IPS-15b (cell line): ENCODE measurements at regions not wholly inside any gene's neighbourhood (a gene's known extent, or its start where the extent isn't known, plus 50 kb on each side); places are given as distances from the start of the nearest gene placed in this dataset.

ENCODE experiments used
- H3K27me3 ChIP-seq: one replicate; pipeline ENCODE4 v1.6.1; 2013; ENCODE audit warnings: low read length; ENCODE audit not compliant: control insufficient read depth, insufficient read depth
- H3K36me3 ChIP-seq: one replicate; pipeline ENCODE4 v1.6.1; 2013; ENCODE audit warnings: low read length; ENCODE audit not compliant: control insufficient read depth, insufficient read depth
- H3K4me1 ChIP-seq: one replicate; pipeline ENCODE4 v1.6.1; 2013; ENCODE audit warnings: mild to moderate bottlenecking, low read length; ENCODE audit not compliant: control insufficient read depth, insufficient read depth
- H3K4me3 ChIP-seq: one replicate; pipeline ENCODE4 v1.5.1; 2013; ENCODE audit warnings: low read depth, low read length
- H3K9ac ChIP-seq: one replicate; pipeline ENCODE4 v1.6.1; 2013; ENCODE audit warnings: low read depth, mild to moderate bottlenecking, low read length
- H3K9me3 ChIP-seq: one replicate; pipeline ENCODE4 v1.6.1; 2013; ENCODE audit warnings: mild to moderate bottlenecking, low read length; ENCODE audit not compliant: control insufficient read depth, insufficient read depth

DNA sequence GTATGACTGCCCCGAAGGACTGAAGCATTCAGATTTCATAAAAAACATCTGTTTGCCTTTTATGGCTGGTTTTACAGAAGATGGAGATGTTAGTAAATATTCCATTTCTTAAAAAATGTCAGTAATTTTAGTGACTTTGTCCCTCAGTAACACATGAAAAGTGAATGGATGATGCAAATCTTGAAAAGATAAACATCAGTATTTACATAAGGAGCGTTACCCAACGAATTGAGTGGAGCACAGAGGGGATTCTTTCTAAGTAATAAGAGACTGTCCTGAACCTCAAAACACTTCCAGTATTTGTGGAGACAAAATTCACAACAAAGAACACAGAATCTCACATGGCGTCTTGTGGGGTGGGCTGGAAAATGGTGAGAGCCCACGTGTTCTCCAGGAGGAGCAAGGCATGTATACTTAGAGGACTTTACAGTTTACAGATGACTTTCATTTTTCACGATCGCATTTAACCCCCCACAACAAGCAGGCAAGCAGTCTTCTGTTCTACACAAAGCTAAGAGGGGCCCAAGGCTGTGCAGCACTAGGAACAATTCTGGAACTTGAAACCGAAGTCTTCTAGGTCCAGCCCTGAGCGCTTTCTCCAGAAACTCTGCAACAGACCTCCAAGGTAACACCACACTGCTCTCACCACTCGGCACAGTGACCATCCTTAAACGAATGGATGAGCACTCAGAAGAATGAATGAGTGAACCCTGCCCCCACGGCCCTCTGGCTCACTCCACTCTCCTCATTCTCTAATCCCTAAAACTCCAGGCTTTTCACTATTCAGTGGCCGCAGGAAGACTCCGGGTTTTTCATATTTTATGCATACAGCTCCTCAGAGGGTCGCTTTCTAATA, 709.8 kb downstream of the UQCRFS1 start:
- Histone ChIP-seq H3K9ac (no peak overlapping the region), H3K27me3 (no peaks in the 10 kb centered on the region), H3K36me3 (no peaks in the 10 kb centered on the region), H3K4me1 (peaks cover 5% of the 10 kb centered on the region), H3K9me3 (no peaks in the 10 kb centered on the region), H3K4me3 (no peak overlapping the region)

- Histone ChIP-seq H3K9ac (no peak overlapping the region), H3K4me3 (no peak overlapping the region), H3K9me3 (no peaks in the 10 kb centered on the region), H3K27me3 (no peaks in the 10 kb centered on the region), H3K36me3 (no peaks in the 10 kb centered on the region), H3K4me1 (peaks cover 5% of the 10 kb centered on the region)
These were observed 711.0 kb downstream of the UQCRFS1 start for GRCh38 chr19:28501976-28502375.

DNA sequence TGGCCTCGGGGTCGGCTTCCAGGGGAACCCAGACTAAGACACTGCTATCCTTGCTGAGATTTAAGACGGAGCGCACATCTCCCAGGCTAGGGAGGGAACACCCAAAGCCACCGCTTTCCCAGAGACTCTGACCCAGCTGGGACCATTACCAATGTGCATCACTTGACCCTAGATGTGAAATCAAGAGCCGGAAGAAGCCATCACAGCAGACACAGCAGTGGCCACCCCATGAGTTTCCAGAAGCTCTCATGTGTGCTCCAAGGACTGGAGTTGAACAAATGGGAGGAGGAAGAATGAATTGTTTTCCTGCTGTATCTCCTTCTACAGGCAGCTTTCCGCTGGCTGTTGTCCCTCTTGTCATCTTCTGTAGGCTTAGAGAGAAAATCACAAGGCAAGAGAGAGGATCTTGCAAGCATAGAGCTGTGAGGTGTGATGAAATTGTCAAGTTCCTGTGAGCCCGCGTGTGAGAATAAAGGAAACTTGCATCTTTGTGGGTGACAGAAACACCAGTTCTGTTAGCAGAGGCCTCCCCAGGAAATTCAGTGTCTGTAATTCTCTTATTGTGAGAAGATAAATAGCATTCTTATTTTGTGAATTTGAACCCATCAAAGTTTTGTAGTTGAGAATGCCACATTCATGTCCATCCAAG, 711.8 kb downstream of the UQCRFS1 start:
- no peak overlapping the region for H3K4me3 ChIP-seq
- H3K27me3 ChIP-seq = no peaks in the 10 kb centered on the region
- no peaks in the 10 kb centered on the region for H3K36me3 ChIP-seq
- H3K4me1 ChIP-seq = peaks cover 5% of the 10 kb centered on the region
- no peak overlapping the region for H3K9ac ChIP-seq
- H3K9me3 ChIP-seq = no peaks in the 10 kb centered on the region

DNA sequence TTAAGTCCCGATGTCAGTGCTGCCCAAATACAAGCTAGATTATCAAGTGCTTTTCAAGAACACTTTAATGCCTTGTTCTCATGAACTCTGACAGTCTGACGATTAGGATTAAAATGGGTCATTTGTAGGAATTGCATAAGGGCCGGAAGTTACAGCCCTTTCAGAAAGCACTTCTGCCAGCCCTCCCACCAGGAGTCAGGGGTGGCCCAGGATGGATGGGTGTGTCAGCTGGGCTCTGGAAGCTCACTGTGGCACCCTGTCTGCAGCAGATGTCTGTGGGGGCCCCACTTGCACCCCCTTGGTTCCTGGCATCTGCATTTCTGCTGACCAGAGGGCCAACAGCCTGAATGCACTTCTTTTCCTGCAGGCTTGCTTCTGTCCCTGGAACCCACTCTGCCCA, 712.7 kb downstream of the UQCRFS1 start:
- Histone ChIP-seq H3K9me3 (no peaks in the 10 kb centered on the region), H3K36me3 (no peaks in the 10 kb centered on the region), H3K27me3 (no peaks in the 10 kb centered on the region), H3K9ac (no peak overlapping the region), H3K4me1 (peaks cover 5% of the 10 kb centered on the region), H3K4me3 (no peak overlapping the region)

GRCh38 chr19:28498404-28498976, 714.5 kb downstream of the UQCRFS1 start:
- H3K36me3 ChIP-seq = no peaks in the 10 kb centered on the region
- H3K27me3 ChIP-seq = no peaks in the 10 kb centered on the region
- H3K9ac ChIP-seq = no peak overlapping the region

DNA sequence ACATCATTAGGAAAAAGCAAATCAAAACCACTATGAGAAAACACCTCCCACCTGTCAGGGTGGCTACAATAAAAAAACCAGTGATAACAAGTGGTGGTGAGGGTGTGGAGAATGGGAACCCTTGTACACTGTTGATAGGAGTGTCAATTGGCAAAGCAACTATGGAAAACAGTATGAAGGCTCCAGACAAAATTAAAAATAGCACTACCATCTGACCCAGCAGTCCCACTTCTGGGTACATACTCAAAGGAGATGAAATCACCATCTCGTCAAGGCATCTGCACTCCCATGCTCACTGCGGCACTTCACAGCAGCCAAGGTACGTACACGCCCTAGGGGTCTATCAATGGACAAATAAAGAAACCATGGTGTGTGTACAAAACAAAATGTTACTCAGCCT, 715.1 kb downstream of the UQCRFS1 start:
- no peak overlapping the region for H3K4me3 ChIP-seq
- no peak overlapping the region for H3K9ac ChIP-seq
- no peaks in the 10 kb centered on the region for H3K27me3 ChIP-seq
- H3K36me3 ChIP-seq = no peaks in the 10 kb centered on the region
- H3K4me1 ChIP-seq = peaks cover 19% of the 10 kb centered on the region
- no peaks in the 10 kb centered on the region for H3K9me3 ChIP-seq

More at GRCh38 chr19:28498404-28498976, 714.5 kb downstream of the UQCRFS1 start:
- no peak overlapping the region for H3K4me3 ChIP-seq
- H3K4me1 ChIP-seq = peaks cover 17% of the 10 kb centered on the region
- H3K9me3 ChIP-seq = no peaks in the 10 kb centered on the region

DNA sequence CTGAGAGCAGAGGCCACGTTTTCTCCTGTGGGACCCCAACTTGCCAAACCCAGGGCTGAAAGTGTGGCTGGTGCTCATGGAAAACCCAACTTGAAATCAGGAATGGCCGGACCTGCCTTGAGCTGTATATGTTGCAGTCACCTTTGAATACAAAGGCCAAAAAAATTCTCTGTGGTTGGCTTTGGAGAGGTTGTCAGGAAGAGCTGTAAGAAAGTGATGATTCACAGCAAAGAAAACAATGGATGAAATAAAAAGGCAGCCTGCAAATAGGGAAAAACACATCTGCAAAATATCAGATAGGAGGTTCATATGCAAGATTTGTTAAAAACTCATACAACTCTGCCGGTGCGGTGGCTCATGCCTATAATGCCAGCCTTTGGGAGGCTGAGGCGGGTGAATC, 715.8 kb downstream of the UQCRFS1 start:
- Histone ChIP-seq H3K4me3 (no peak overlapping the region), H3K27me3 (no peaks in the 10 kb centered on the region), H3K36me3 (no peaks in the 10 kb centered on the region), H3K9ac (no peak overlapping the region), H3K9me3 (no peaks in the 10 kb centered on the region), H3K4me1 (peaks cover 16% of the 10 kb centered on the region)

DNA sequence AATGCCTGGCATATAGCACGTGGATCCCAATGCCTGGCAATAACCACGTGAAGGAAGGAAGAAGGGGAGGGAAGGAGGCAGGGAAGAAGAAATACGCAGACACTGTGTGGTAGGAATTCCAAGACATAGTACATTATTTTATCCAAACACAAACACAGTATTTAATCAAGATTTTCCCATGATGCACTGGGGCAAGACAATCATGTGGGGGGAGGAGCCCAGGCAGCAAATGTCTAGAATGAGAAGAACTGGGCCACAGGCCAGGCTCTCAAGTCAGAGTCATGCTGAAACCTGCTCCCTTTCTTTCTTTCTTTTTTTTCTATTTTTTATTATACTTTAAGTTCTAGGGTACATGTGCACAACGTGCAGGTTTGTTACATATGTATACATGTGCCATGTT, 717.9 kb downstream of the UQCRFS1 start:
- no peaks in the 10 kb centered on the region for H3K9me3 ChIP-seq
- no peak overlapping the region for H3K9ac ChIP-seq
- H3K36me3 ChIP-seq = no peaks in the 10 kb centered on the region
- peaks cover 16% of the 10 kb centered on the region for H3K4me1 ChIP-seq
- no peak overlapping the region for H3K4me3 ChIP-seq
- H3K27me3 ChIP-seq = no peaks in the 10 kb centered on the region

- no peaks in the 10 kb centered on the region for H3K9me3 ChIP-seq
- H3K36me3 ChIP-seq = no peaks in the 10 kb centered on the region
- no peak overlapping the region for H3K9ac ChIP-seq
- no peak overlapping the region for H3K4me3 ChIP-seq
- H3K27me3 ChIP-seq = no peaks in the 10 kb centered on the region
- peaks cover 16% of the 10 kb centered on the region for H3K4me1 ChIP-seq
These were observed 718.5 kb downstream of the UQCRFS1 start for GRCh38 chr19:28494461-28494860.

DNA sequence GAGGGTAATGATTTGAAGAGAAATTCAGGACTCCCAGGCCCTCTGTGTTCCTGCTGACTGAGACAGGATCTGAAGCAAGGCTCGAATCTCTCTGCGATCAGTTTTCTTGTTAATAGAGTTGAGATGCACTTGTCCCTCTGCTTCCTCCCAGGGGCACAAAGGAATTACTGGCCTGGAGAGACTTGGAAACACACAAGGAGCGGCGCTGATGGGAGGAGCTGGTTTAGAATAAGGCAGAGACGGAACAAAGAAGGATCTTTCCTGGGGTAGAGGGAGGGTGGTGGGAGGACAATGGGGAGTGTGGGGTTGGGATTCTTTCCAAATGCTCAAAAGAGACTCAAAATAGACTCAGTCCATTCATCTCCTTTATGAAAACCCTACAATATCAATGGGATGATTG, 719.1 kb downstream of the UQCRFS1 start:
- no peaks in the 10 kb centered on the region for H3K27me3 ChIP-seq
- H3K36me3 ChIP-seq = no peaks in the 10 kb centered on the region
- H3K4me3 ChIP-seq = no peak overlapping the region
- peaks cover 16% of the 10 kb centered on the region for H3K4me1 ChIP-seq
- no peak overlapping the region for H3K9ac ChIP-seq
- H3K9me3 ChIP-seq = no peaks in the 10 kb centered on the region

DNA sequence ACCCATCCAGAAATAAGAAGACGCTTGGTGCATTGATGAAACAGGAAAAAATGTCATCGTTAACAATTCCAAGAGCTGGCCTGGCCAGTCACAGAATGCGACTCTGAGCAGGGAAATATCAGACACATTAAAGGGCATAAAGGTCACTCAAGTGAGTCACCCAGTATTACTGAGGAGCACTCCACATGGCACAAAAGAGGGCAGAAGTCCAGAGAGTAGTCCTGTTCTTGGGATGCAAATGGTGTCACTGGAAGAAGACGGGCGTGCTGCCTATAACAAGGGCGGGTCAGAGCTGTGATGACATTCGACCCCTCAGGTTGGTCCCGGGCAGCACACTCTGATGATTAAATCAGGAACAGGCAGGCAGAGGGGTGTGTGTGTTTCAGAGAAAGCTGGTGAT, 720.3 kb downstream of the UQCRFS1 start:
- Histone ChIP-seq H3K4me3 (no peak overlapping the region), H3K9ac (no peak overlapping the region), H3K27me3 (no peaks in the 10 kb centered on the region), H3K9me3 (no peaks in the 10 kb centered on the region), H3K4me1 (peaks cover 19% of the 10 kb centered on the region), H3K36me3 (no peaks in the 10 kb centered on the region)

- Histone ChIP-seq H3K9me3 (no peaks in the 10 kb centered on the region), H3K36me3 (no peaks in the 10 kb centered on the region), H3K4me3 (no peak overlapping the region), H3K9ac (no peak overlapping the region), H3K27me3 (no peaks in the 10 kb centered on the region), H3K4me1 (peaks cover 19% of the 10 kb centered on the region)
These were observed 720.8 kb downstream of the UQCRFS1 start for GRCh38 chr19:28492201-28492600.
